GM18505 (cell line): ENCODE measurements at regions not wholly inside any gene's neighbourhood (a gene's known extent, or its start where the extent isn't known, plus 50 kb on each side); places are given as distances from the start of the nearest gene placed in this dataset.

Source experiments
- ATAC-seq: cut with Tn5 transposase; IDR thresholded peaks from one replicate; pipeline ENCODE4 v1.9.1; 2021; ENCODE audit not compliant: unreplicated experiment
- POLR2A ChIP-seq: IDR thresholded peaks from 4 replicates; pipeline ENCODE4 v1.6.1; 2011; ENCODE audit warnings: borderline replicate concordance; ENCODE audit not compliant: insufficient read depth, insufficient read length; ENCODE audit errors: extremely low read depth

DNA sequence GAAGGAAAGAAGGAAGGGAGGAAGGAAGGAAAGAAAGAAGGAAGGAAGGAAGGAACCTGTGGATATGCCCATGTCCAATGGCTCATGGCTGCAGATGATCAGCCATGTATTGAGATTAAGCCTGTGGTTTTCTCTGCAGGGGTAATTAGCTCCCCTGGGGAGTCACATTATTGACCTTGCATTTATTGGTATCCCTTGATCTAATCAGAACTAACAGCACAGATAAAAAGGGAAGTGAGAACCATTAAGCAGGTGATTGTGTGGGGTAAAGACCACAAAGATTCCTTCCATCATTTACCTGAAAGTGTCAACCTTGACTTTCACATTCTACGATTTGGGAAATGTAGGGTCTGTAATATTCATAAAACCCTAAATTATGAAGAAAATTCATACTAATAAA is 390.7 kb downstream of the BRINP2 start:
- no peak for TF ChIP-seq POLR2A
- no peak for ATAC-seq

DNA sequence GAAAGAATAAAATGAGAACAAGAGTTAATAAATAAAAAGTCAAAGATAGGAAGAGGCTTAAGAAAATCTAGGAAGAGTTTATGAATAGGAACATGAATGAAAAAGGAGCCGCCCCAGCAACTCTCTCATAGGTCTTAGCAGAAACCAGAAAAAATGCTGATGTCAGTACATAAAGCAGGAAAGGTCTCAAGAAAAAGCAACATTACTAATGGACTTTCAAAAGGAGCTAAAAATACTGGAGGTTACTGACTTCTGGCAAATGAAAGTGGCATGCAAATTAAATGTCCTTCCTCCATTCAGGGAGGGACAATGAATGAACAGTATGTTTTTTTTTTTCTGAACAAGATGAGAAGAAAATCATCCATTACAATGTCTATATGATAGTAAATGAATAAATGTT is 387.6 kb downstream of the BRINP2 start:
- TF ChIP-seq POLR2A, result no peak
- no peak for ATAC-seq

DNA sequence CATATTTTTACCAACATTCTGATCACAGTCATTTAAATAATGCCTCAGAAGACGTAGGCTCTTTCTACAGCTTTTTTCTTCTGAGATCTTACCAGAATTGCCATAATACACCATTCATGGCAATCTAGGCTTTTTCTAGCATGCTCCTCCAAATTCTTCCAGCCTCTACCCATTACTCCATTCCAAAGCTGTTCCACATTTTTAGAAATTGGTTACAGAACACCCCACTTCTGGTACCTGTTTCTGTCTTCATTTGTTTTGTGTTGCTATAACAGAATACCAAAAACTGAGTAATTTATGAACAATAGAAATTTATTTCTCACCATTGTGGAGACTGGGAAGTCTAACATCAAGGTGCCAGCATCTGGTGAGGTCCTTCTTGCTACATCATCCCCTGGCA is 385.4 kb downstream of the BRINP2 start:
- TF ChIP-seq POLR2A, result no peak
- no peak for ATAC-seq

DNA sequence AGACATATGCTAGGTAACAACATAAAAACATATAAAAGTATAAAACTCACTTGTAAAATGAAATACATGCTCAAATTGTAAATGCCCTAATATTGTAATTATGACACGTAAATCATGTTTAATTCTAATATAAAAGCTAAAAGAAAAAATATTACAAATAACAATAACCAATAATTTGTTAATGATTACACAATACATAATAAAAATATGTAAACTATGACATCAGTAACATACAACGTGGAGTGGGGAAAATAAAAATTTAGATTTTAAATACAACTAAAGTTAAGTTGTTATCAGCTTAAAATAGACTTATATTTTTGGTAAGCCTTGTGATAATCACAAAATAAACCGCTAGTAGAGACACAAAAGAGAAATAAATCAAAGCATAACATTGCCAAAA is 376.4 kb downstream of the BRINP2 start:
- ATAC-seq, result no peak
- no peak for TF ChIP-seq POLR2A

DNA sequence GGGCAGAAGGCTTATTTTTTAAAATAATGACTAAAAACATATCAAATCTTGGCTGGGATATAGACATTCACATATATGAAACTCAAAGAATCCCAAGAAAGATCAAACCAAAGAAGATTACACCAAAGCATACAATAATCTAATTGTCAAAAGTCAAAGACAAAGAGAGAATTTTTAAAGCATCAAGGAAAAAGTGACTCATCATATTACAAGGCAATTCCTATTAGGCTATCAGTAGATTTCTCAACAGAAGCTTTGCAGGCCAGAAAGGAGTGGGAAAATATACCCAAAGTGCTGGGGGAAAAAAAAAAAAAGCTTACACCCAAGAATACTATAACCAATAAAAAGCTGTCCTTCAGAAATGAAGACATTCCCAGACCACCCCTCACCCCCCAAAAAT is 375.6 kb downstream of the BRINP2 start:
- no peak for ATAC-seq
- TF ChIP-seq POLR2A, result no peak

DNA sequence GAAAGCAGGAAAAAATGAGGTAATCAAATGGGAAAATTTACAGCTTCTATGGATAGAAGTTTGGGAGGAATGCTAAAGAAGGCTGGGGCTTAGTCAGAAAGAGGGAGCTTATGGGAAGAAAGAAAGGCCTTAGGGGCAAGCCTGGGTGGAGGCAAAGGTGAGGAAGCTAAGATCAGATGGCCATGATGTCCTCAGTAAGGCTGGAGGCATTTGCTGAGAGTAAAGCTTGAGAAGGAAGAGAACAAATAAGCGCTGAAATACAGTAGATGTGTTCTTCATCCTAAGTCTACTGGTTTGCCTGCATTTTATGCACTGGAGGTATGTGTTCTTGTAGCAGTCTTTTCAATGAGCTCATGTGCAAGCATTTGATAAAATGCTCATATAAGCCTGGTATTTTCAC is 355.4 kb downstream of the BRINP2 start:
- no peak for ATAC-seq
- no peak for TF ChIP-seq POLR2A

DNA sequence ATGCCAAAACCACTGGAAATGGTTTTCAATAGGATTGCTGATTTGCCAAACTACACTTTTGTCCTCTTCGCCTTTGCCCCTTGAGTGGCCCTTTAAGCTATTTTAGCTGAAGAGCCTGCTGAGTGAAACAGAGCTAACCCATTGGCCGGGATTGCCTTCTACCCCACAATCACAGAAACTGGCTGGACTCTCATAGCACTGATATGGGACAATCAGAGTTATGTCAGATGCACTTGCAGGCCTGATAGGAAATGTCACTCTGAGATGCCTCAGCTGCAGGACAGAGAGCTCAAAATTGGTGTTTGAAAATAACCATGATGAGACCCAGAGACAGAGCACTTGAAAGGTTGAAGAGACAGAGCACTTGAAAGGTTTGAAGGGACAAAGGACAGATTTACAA is 354.4 kb downstream of the BRINP2 start:
- TF ChIP-seq POLR2A, result no peak
- ATAC-seq, result no peak

DNA sequence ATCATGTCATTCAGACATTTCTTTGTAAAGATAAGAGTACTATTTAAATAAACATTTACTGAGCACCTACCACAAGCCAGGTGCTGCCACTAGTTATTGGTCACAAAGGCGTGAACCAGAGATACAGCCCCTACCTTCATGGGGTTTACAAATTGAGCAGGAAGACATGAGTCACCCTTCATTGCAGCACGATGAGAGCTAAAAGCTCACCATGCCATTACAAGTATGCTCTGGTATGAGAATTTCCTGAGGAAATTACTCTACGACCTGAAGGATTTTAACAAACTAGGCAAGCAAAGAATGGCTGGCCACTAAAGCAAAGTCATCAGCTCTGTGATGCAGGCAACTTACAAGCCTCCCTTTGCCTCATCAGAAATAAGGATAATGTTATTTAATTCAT is 346.8 kb downstream of the BRINP2 start:
- TF ChIP-seq POLR2A, result no peak
- no peak for ATAC-seq

DNA sequence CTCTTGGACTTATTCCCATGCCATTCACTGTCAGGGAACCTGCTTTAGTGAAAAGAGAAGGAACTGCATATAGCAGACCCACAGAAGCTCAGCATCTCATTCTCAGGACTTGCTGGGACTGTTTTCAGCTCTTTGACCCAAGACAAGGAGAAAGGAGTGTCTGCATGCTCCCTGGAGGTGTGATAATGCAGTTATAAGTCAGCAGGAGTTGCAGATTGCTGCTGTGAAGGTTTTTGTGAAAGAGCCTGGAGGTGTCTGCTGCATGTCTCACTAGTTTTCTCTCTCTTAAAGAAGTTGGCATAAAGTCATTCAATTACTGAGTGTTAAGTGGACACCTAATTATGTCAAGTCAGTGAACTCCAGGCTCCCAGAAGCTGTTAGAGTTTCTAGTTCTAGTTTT is 343.4 kb downstream of the BRINP2 start:
- no peak for TF ChIP-seq POLR2A
- ATAC-seq, result no peak

DNA sequence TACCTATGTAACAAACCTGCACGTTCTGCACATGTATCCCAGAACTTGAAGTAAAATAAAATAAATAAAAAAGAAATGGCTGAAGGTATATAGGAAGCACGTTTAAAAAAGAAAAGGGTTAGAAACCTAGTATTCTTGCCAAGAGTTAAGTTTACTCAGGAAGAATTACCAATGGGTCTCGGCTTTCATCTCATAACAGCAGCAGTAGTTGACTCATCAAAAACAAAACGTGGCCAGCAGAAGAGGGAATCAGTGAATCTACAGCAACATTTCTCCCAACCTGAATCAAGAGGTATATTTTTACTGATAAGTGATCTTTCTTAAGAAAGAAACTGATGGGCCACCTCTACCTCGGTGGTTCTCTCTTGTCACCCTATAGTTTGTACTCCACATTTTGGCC is 340.3 kb downstream of the BRINP2 start:
- no peak for ATAC-seq
- TF ChIP-seq POLR2A, result no peak

DNA sequence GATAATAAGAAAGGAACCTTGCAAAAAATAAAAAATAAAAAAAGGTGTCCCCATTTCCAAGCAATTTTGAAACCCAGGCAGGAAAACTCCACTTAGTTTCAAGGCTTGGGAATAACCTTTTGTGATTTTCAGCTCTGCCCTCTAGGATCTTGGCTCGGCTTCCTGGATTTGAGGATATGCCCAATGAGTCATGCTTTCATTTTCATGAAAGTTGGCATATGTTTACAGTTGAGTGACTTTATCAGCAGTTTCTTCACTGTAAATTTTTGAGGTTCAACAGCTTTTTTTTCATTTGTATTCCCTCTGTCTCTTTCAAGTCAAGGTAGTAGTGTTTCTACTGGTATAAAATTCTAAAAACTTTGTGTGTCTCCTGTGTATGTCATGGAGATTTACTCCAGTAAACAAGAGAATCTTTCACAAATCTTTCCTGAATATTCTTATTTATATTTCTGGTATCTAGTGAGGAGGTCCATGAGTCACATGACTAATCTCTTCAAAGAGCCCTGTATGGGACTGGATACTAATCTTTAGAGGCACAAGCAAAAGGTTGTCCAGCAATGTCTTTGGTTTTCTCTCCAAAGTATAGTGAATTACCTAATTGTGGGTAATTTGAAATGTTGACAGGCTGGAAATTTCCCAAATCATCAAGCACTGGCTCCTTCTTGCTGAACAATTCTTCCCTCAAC is 335.3 kb downstream of the BRINP2 start:
- no peak for TF ChIP-seq POLR2A
- no peak for ATAC-seq

DNA sequence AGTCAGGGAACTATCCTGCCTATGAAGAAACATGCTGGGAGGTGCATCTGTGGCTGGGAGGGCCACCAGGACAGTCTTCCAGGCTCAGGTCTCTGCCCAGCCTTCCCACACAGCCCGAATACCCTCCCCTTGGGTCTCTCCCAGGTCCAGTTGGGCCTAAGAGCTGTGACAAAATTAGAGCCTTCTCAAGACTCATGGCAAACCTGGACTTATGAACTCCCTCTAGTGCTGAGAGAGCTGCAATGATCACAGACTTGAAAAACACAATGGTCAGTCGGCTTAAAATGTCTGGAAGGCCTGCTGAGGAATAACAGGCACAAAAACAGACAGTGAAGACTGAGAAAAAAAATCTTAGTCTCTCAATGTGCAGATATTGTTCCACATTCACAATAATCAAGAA is 325.1 kb downstream of the BRINP2 start:
- no peak for TF ChIP-seq POLR2A
- ATAC-seq, result no peak

DNA sequence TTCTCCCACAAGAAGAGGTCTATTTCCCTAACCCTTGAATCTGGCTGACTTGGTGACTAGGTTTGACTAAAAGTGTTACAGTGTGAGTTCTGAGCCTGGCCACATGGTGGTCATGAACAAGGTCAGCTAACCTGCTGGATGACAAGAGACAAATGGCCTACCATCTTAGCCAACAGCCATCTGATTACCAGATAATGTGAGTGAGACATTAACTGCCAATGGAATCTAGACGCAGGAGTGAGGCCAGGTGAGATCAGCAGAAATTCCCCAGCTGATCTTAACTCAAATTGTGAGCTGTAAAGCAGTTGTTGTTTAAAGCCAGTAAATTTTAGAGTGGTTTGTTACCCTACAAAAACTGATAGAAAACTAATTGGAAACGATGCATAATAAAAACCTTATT is 320.0 kb downstream of the BRINP2 start:
- TF ChIP-seq POLR2A, result no peak
- ATAC-seq, result no peak

DNA sequence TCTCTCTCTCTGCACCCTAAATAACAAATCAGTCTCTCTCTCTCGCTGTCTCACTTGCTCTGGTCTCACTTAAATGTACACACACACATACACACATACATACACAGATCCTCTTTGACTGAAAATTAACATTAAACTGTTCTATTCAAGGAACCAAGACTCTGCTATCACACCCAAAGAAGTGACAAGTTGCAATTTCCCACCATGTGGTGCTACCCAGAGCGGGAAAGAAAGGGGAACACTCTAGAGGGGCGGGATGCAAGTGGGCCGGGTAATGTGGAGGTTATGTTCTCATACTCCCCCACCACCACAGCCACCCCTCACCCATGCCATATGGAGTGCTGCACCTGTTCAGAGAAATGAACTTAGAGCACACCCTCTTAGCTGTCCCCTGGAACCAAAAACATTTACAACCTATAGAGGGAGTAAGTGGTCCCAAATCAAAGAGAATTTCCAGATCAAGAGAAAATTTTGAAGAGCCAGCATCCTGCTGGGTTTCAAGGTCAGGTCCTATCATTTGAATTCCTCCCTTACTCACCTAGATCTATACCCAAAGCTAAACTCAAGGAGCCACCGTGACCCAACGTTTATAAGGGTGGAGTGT is 319.4 kb downstream of the BRINP2 start:
- TF ChIP-seq POLR2A, result no peak
- no peak for ATAC-seq

DNA sequence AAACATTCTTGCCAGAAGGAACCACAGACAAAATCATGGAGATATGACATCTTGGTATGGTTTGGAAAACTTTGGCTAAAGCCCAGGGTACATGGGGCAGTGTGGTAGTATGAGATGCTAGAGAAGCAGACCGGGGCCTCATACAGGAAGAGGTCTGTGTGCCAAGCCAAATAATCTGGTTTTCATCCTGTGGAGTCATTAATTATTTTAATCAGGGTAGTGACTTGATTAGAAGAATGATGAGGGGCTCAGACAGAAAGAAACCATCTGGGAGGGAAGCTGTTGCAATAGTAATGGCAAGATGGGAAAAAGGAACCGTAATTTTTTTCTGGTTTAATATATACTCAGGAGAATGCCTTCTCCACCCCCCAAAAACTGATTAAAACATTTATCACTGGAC is 318.0 kb downstream of the BRINP2 start:
- TF ChIP-seq POLR2A, result no peak
- ATAC-seq, result no peak

DNA sequence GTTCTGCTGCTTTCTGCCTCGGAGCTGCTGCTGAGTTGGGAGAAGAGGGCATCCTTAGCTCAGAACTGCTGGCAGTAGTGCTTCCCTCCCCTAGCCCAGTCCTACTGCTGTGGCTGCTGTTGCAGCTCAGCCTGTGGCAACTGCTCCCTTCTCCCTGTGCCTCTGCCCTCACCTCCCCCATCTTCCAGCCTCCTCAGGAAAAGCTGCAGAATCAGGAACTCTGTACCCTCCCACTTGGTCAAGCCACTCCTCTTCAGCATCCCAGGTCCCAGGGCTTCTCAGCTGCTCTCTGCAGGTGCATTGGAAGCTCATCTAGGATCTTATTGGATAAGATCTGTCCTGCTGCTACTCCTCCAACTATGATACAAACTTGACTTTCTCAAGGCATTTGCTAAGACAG is 316.7 kb downstream of the BRINP2 start:
- no peak for ATAC-seq
- no peak for TF ChIP-seq POLR2A

DNA sequence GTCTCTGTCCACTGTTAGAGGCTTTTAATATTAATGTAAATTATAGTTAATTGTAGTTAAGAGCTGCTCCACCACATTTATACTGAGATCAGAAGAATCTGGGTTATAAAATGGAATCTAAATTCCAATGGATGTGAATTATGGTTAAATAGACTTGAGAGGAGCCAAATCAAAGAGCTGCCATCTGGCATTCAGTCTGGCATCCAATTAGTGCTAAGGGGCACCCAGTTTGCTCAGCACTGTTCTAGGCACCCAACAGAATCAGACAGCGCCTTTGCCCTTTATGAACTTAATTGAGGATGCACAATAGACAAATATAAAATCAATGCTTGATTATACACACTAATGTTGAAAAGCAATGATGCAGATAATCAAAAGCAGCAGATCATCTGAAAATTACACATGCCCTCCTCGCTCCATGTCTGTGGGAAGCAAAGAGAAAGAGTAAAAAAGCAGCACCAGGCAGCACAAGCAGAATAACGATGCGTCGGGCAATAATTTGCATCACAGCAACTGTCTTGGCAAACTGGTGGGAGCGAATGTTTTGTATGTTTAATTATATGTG is 310.1 kb downstream of the BRINP2 start:
- TF ChIP-seq POLR2A, result no peak
- ATAC-seq, result no peak
